NB4 (cell line): ENCODE measurements at regions not wholly inside any gene's neighbourhood (a gene's known extent, or its start where the extent isn't known, plus 50 kb on each side); places are given as distances from the start of the nearest gene placed in this dataset.

ENCODE experiments used
- CTCF ChIP-seq: IDR thresholded peaks from one replicate; pipeline ENCODE4 v1.5.1; 2012; ENCODE audit warnings: low read depth, low read length
- MYC ChIP-seq: IDR thresholded peaks from 2 replicates; pipeline ENCODE4 v1.6.1; 2011; ENCODE audit warnings: low read depth, low read length
- POLR2A ChIP-seq: IDR thresholded peaks from 2 replicates; pipeline ENCODE4 v1.6.1; 2011; ENCODE audit warnings: mild to moderate bottlenecking; ENCODE audit not compliant: insufficient read length; ENCODE audit errors: extremely low read depth

GRCh38 chr10:53093878-53094277, 321.3 kb upstream of the MBL2 start:
- TF ChIP-seq POLR2A (no peak), CTCF (no peak), MYC (no peak)
